ENCODE measurements at regions not wholly inside any gene's neighbourhood (a gene's known extent, or its start where the extent isn't known, plus 50 kb on each side); places are given as distances from the start of the nearest gene placed in this dataset.

- no peak for ATAC-seq
Measured at GRCh38 chr22:27127911-27128310, 470.5 kb downstream of the MIAT start.

DNA sequence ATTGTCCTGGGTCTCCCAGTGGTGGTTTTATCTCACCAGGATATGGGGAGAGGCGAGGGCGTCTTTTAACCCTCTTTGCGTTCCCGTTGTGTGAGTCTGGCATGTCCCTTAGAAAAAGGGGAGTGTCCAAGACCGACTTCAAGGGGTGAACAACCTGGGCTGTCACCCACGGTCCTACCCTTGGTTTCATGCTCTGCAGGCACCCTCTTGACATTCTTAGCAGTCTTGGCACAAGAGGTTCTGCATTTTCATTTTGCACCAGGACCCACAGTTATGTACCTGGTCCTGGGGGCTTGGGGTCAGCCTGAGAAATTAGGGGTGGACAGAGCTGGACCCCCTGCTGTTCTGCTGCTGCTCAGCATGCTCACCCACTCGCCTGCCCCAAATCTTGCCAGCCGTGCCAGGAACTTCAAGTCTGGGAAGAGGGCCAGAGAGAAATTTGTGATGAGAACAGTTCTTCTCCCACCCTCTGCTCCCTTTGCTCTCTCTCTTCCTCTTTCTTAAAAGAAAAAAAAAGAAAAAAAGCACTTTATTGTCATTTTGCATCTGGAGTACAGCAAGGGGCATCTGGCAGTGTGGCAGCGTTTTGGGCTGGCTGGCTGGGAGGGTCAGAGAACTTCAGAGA is 471.2 kb downstream of the MIAT start:
- ATAC-seq, result no peak

- peak; percentile 84 for ATAC-seq
Measured at GRCh38 chr22:27129266-27129665, 471.9 kb downstream of the MIAT start.

DNA sequence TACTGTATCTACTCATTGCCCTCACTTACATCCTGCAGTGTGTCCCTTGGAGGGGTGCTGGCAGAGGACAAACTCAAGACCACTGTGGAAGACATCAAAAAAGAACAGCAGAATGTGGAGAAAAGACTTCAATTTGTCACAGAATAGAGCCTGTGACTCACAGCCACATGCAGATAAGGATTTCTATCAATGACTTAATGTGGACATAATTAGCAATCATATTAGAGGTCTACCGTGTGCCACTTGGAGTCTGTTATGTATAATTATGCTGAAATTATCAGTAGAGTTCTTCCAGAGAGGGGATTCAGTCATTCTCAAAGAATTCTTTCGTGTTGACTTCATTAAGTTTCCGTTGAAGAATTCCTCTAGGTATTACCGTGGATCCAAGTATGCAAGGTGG is 473.5 kb downstream of the MIAT start:
- no peak for ATAC-seq

DNA sequence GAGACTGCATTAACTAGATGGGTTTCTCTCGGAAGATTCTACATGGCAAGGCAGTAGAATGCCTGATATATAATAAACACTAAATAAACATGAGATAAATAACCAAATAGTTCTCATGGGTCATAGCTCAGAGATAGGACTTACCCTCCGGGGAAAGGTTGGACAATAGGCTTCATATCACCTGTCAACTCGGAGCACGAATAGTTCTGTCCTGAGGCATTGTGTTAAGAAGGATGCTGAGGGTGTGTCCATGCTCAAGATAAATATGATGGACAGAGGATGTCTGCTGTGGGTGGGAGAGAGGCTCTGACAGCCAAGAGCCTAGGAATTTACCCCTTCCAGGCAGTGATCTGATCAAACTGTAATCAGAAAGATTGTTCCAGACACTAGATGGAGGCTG is 474.0 kb downstream of the MIAT start:
- no peak for ATAC-seq

DNA sequence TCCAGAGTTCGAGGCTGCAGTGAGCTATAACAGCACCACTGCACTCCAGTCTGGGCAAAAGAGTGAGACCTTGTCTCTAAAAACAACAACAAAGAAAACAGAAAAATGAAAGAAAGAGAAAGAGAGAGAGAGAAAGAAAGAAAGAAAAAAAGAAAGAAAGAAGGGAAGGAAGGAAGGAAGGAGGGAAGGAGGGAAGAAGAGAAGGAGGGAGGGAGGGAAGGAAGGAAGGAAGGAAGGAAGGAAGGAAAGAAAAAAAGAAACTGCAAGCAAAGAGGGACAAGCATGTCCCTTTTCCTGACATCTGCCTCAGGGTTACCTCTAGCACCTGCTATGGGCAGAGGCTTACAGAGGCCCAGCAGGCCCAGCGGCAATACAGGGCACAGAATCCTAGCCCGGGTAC is 475.0 kb downstream of the MIAT start:
- no peak for ATAC-seq

DNA sequence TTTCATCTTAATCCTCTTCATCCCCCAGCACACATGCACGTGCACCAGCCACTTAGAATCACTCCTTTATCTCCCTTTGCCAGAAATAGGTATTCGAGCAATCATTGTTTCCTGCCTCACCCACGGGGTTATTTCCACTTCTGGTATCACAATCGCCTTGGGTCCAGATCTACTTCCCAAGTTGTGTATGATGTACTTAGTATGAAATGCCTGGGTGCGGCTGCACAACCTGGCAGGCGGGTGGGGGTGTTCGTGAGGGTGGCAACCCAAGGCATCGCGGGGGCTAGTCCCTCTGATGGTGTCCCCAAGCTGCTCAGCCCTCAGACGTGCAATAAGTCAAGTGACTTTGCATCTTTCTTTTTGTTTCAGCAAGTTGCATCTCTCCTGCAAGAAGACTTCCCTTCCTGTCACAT is 475.6 kb downstream of the MIAT start:
- no peak for ATAC-seq

DNA sequence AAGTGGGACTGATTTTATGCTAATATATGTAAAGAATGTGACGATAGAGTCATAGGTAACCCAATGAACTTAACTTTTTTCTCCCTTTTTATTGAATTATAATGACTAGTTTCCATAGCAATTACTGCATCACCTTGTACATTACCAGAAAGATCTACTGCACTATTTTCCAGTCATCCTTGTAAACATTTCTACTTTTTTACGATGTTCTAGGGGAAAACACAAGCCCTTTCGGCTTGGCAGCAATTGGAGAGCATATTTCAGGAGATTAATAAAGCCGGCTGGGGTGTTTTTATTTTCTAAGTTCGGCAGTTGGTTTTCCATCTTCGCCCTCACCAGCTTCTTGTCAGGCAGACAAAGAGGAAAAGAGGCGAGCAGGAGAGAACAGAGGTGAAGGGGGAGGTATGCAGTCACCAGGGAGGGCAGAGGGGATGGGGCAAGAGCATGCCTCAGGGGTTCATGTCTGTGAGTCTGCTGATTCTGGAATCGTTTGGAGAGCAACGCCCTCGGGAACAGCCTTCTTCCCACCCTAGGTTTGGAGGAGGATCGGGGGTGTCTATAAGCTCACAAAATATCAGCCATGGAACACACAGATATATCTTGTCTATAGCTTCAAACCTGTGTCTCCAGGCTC is 476.4 kb downstream of the MIAT start:
- ATAC-seq, result no peak

DNA sequence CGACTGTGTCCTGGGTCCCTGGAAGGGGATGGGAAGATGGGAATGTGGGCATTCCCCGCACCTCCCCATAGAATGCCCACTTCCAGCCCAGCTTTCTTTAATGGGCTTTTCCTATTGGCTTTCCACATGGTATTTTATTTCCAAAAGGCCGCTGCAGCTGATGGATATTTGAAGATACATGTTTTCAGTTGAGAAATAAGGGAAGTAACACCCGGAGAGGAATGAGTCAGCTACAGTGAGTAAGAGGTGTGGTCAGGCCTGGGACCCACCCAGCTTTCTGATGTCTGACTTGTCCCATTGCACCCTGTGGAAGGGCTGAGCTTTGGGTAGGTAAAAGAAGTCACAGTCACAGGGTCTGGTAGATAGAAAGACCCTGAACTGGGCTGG is 476.9 kb downstream of the MIAT start:
- ATAC-seq, result peak; percentile 95

DNA sequence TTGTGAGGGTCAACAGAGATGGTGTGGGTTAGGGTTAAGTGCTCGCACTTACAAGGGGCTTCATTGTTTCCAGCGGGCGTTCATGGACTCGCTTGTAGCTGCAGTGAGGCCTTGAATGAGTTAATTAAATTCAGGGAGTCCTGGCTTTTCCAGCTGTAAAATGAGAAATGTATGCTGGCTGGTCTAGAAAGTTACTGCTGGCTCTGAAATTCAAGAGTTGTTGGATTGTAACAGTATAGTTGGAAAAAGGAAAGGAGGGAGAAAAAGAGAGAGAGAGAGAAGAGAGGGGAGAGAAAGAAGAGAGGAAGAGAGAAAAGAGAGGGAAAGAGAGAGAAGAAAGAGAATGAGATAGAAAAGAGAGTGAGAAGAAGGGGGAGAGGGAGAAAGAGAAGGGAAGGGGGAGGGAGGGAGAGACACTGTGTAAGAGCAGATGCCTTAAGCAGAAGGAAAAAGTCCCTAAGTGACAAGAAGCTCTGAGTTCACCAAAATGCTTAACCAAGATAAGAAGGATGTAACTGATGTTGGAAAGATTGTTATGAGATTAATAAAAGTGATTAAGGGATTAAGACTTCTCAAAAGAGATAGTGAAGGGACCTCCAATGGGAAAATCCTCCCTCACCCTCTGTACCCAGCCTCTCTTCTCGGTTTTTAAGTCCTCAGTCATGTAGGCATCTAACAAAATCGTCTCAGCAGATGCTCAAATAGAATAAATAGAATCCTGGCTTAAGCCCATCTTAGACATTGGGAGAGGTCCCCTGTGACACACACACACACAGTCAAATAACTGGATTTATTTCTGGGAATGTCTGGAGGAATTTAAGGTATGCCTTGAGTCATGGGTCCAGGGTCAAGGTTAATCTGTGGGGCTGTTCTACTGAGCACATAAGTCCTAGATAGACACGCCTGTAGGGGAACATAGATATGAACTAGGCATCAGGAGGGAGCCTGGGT is 477.9 kb downstream of the MIAT start:
- ATAC-seq, result no peak

- ATAC-seq, result no peak
Measured at GRCh38 chr22:27136596-27136995, 479.2 kb downstream of the MIAT start.

- ATAC-seq, result no peak
Measured at GRCh38 chr22:27137871-27138337, 480.5 kb downstream of the MIAT start.

DNA sequence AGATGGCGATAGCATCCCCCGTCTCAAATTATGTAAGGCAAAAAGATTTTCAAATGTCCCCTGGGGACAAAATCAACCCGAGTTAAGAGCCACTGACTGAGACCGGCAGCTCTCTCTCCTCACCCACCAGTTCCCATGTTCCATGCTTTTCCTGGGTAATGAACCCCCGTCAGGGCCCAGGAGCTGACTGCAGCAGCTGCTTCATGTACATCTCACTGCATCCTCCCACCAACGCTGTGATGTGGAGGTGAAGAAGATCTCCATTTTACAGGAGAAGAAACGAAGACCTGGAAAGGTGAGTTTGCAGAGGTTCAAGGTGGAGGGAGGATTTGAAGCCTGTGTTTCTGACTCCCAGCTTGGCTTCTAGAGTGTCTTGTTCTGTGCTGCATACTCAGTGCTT is 481.1 kb downstream of the MIAT start:
- ATAC-seq, result no peak

DNA sequence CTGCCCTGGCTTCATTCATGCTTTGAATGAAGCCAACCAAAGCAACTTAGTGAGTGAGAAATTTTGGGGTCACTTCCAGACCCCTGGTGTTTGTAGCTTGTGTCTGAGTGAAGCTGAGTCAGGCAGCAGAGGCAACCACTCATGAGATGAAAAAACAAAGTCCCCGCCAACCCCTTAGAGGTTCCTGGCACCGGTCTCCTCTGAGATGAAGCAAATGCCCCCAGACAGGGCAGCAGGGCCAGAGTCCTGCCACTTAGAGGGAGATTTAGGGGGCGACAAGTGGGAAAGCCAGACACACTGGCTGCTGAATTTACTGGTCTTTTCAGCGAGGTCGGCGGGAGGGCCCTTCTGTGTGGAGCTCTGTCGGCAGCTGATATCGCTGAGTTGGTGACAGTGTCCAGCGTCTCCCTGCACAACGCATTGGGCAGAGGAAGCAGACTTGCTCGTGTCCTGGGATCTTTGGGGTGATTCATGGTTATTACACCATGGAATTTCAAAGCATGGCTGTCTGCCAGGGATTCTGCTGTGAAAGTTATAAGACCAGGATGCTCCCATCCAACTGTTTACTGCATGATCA is 482.6 kb downstream of the MIAT start:
- ATAC-seq, result no peak

DNA sequence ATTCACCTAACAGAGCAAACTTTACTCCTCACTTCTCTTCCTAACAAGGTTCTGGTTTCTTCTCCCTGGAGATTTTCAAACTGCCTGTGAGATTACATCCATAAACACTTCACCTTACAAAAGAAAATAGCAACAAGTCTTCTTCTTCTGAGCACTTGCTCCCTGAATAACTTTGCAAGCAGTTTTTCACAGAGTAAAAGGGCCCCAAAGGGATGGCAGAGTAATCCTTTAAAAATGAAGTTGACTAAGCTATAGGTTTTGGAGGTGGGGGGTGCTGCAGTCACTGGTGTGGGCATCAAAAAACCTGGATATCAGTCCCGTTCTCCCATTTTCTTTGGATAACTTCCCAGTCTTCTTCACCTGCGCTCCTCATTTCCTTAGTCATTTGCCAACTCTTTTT is 484.9 kb downstream of the MIAT start:
- ATAC-seq, result no peak

DNA sequence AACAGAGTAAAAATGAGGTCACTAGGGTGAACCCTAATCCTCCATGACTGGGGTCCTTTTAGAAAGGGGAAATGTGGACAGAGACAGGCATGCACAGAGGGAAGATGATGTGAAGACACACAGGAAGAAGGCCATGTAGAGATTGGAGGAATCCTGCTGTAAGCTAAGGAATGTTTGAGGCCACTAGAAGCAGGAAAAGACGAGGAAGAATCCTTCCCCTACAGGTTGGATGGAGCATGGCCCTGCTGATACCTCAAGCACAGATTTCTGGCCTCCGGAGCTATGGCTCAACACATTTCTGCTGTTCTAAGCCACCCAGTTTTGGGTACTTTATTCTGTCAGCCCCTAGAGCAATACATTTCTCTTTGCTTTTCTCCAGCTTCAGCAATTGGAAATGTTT is 486.9 kb downstream of the MIAT start:
- no peak for ATAC-seq

- no peak for ATAC-seq
Measured at GRCh38 chr22:27146866-27147633, 489.7 kb downstream of the MIAT start.

- ATAC-seq, result no peak
Measured at GRCh38 chr22:27148055-27148454, 490.7 kb downstream of the MIAT start.

GRCh38 chr22:27148886-27149470 is 491.6 kb downstream of the MIAT start:
- no peak for ATAC-seq

DNA sequence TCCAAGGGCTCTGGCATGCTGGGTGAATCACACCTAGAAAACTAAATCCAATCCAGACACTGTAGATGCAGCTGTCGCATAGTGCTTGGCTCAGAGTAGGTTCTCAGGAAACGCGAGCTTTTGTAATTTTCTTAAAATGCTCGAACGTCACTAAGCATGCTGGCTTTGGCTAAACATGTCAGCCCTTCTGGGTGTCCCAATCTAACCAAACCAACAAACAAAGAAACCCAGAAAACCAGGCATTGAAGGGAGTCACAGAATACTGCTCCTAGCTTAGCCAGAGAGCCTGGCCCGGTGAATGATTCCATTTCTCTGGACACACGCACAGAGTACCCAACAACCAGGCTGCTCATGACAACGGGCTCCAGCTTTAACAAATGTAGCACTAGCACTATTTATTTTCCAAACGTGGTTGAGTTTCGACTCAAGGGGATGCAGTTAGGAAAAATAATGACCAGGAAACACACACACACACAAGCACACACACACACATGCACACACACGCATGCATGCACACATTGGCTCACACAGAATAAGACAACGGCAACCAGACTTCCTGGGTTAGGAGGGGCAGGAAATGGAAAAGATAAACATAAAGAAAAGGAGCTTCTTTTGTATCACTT is 492.6 kb downstream of the MIAT start:
- ATAC-seq, result no peak

DNA sequence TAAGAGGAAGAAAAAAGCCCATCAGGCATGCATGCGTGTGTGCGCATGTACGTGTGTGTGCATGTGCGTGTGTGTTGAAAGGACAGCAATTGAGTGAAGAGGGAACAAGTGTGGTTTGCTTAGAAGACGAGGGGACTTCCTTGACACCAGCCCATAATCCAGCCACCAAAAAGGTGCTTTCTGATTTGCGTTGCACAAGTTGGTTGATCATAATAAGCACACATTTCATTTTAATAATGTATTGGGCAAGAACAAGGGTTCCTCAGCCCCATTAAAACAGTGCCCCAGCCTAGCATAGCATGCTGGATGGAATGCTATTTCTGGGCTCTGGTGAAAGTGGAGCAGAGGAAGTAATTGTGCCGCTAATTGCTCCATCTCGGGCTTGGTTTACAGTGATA is 493.2 kb downstream of the MIAT start:
- no peak for ATAC-seq

DNA sequence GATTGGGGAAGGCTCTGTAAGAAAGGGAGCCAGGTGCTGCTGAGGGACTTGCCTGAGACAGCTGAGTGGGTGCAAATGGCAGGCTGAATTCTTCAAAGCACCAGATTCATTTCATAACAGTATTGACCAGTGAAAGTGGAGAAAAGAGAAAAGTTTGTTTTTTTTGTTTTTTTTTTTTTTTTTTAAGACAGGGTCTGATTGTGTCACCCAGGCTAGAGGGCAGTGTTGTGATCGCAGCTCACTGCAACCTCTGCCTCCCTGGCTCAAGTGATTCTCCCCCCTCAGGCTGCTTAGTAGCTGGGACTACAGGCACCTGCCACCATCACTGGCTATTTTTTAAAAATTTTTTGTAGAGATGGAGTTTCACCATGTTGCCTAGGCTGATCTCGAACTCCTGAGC is 494.0 kb downstream of the MIAT start:
- ATAC-seq, result no peak
